ENCODE measurements at regions not wholly inside any gene's neighbourhood (a gene's known extent, or its start where the extent isn't known, plus 50 kb on each side); places are given as distances from the start of the nearest gene placed in this dataset.

DNA sequence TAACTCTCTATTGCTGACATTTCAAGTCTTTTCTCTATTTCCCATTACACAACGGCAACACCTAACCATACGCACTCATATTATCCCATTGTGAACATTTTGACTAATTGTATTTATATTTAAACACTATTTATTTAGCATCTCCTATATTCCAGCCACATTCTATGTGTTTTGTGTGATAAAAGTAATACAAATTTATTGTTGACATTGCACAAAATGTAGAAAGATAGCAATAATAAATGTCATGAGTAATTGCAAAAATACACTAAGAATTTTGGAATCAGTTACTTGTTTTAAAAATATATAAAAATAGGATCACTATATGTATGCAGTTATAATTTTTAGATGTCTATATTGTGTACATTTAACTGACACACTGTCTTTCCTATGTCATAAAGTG lies 413.0 kb upstream of the PTPRD start:
- CTCF ChIA-PET = no interaction called here
- no TSS peak for BruUV-seq (replicated peaks)
- no peaks in the 10 kb centered on the region for H3K36me3 ChIP-seq (ENCODE audit: control insufficient read depth, insufficient read depth, low read length)
- in situ Hi-C loops (cut with HindIII; ENCODE audit: low pct_unique_long_range_greater_than_20kb, low sequenced_read_pairs) (no loop called here), intact Hi-C loops (cut with micrococcal nuclease; ENCODE audit: unreplicated experiment) (no loop called here)
- H3K27me3 ChIP-seq (ENCODE audit: control insufficient read depth, insufficient read depth, low read length) = no peaks in the 10 kb centered on the region
- no peak overlapping the region for H3K27ac ChIP-seq (ENCODE audit: low read length)
- POLR2A ChIA-PET = no interaction called here
- no peaks in the 10 kb centered on the region for H3K4me1 ChIP-seq (ENCODE audit: control insufficient read depth, insufficient read depth, low read length)
- H3K4me3 ChIP-seq (ENCODE audit: low read depth in 2 of 2, low read length in 2 of 2) = no peak overlapping the region
- no peaks in the 10 kb centered on the region for H3K9me3 ChIP-seq (ENCODE audit: control insufficient read depth, insufficient read depth, low read depth, low read length)
- DNase-seq (ENCODE audit: low read depth, low spot score) = no peak
- TF ChIP-seq CTCF (IDR thresholded peaks at IDR 0.05) (no peak), TCF7L2 (IDR thresholded peaks at IDR 0.05; ENCODE audit: low read depth, low read length) (no peak), POLR2AphosphoS5 (IDR thresholded peaks at IDR 0.05; ENCODE audit: low read depth, low read length) (no peak), SIN3A (IDR thresholded peaks at IDR 0.05; ENCODE audit: borderline replicate concordance, insufficient read depth, low read depth, low read length) (no peak)
- TF ChIP-seq, protein P1, sequence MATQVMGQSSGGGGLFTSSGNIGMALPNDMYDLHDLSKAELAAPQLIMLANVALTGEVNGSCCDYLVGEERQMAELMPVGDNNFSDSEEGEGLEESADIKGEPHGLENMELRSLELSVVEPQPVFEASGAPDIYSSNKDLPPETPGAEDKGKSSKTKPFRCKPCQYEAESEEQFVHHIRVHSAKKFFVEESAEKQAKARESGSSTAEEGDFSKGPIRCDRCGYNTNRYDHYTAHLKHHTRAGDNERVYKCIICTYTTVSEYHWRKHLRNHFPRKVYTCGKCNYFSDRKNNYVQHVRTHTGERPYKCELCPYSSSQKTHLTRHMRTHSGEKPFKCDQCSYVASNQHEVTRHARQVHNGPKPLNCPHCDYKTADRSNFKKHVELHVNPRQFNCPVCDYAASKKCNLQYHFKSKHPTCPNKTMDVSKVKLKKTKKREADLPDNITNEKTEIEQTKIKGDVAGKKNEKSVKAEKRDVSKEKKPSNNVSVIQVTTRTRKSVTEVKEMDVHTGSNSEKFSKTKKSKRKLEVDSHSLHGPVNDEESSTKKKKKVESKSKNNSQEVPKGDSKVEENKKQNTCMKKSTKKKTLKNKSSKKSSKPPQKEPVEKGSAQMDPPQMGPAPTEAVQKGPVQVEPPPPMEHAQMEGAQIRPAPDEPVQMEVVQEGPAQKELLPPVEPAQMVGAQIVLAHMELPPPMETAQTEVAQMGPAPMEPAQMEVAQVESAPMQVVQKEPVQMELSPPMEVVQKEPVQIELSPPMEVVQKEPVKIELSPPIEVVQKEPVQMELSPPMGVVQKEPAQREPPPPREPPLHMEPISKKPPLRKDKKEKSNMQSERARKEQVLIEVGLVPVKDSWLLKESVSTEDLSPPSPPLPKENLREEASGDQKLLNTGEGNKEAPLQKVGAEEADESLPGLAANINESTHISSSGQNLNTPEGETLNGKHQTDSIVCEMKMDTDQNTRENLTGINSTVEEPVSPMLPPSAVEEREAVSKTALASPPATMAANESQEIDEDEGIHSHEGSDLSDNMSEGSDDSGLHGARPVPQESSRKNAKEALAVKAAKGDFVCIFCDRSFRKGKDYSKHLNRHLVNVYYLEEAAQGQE (IDR thresholded peaks at IDR 0.05; ENCODE audit: insufficient read depth in 1 of 2, low read depth in 2 of 2, low read length in 1 of 2) = no peak
- no peak for ATAC-seq

- no TSS peak for BruUV-seq (replicated peaks)
- Histone ChIP-seq H3K4me1 (ENCODE audit: control insufficient read depth, insufficient read depth, low read length) (no peaks in the 10 kb centered on the region), H3K9me3 (ENCODE audit: control insufficient read depth, insufficient read depth, low read depth, low read length) (no peaks in the 10 kb centered on the region), H3K4me3 (ENCODE audit: low read depth in 2 of 2, low read length in 2 of 2) (no peak overlapping the region), H3K36me3 (ENCODE audit: control insufficient read depth, insufficient read depth, low read length) (no peaks in the 10 kb centered on the region), H3K27ac (ENCODE audit: low read length) (no peak overlapping the region), H3K27me3 (ENCODE audit: control insufficient read depth, insufficient read depth, low read length) (no peaks in the 10 kb centered on the region)
- CTCF ChIA-PET = no interaction called here
- POLR2A ChIA-PET = no interaction called here
- ATAC-seq = no peak
- in situ Hi-C loops (cut with HindIII; ENCODE audit: low pct_unique_long_range_greater_than_20kb, low sequenced_read_pairs) (no loop called here), intact Hi-C loops (cut with micrococcal nuclease; ENCODE audit: unreplicated experiment) (no loop called here)
- no peak for DNase-seq (ENCODE audit: low read depth, low spot score)
- TF ChIP-seq POLR2AphosphoS5 (IDR thresholded peaks at IDR 0.05; ENCODE audit: low read depth, low read length) (no peak), CTCF (IDR thresholded peaks at IDR 0.05) (no peak), SIN3A (IDR thresholded peaks at IDR 0.05; ENCODE audit: borderline replicate concordance, insufficient read depth, low read depth, low read length) (no peak)
Measured at GRCh38 chr9:11038366-11038765, 425.6 kb upstream of the PTPRD start.

DNA sequence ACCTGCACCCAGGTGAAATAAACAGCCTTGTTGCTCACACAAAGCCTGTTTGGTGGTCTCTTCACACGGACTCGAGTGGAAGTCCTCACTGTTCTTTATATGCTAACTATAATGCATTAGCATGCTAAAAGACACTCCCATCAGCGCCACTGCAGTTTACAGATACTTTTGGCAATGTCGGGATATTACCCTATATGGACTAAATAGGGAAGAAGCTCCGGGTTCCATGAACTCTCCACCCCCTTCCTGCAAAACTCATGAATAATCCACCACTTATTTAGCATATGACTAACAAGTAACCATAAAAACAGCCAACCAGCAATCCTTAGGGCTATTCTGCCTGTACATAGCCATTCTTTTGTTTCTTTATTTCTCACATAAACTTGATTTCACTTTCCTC lies 426.2 kb upstream of the PTPRD start:
- intact Hi-C loops (cut with micrococcal nuclease; ENCODE audit: unreplicated experiment) (no loop called here), in situ Hi-C loops (cut with HindIII; ENCODE audit: low pct_unique_long_range_greater_than_20kb, low sequenced_read_pairs) (no loop called here)
- no peak for TF ChIP-seq SIN3A (IDR thresholded peaks at IDR 0.05; ENCODE audit: borderline replicate concordance, insufficient read depth, low read depth, low read length)
- no peak for TF ChIP-seq CTCF (IDR thresholded peaks at IDR 0.05)
- no peak for TF ChIP-seq POLR2AphosphoS5 (IDR thresholded peaks at IDR 0.05; ENCODE audit: low read depth, low read length)
- TF ChIP-seq, protein P1 (IDR thresholded peaks at IDR 0.05; ENCODE audit: insufficient read depth in 1 of 2, low read depth in 2 of 2, low read length in 1 of 2) = no peak
- no peak for TF ChIP-seq TCF7L2 (IDR thresholded peaks at IDR 0.05; ENCODE audit: low read depth, low read length)
- no TSS peak for BruUV-seq (replicated peaks)
- Histone ChIP-seq H3K27me3 (ENCODE audit: control insufficient read depth, insufficient read depth, low read length) (no peaks in the 10 kb centered on the region), H3K36me3 (ENCODE audit: control insufficient read depth, insufficient read depth, low read length) (no peaks in the 10 kb centered on the region), H3K27ac (ENCODE audit: low read length) (no peak overlapping the region), H3K4me1 (ENCODE audit: control insufficient read depth, insufficient read depth, low read length) (no peaks in the 10 kb centered on the region), H3K4me3 (ENCODE audit: low read depth in 2 of 2, low read length in 2 of 2) (no peak overlapping the region), H3K9me3 (ENCODE audit: control insufficient read depth, insufficient read depth, low read depth, low read length) (no peaks in the 10 kb centered on the region)
- DNase-seq (ENCODE audit: low read depth, low spot score) (no peak), ATAC-seq (no peak)
- CTCF ChIA-PET = no interaction called here
- POLR2A ChIA-PET = no interaction called here

Data from Panc1 (cell line).